GM12878 (cell line): ENCODE measurements at regions not wholly inside any gene's neighbourhood (a gene's known extent, or its start where the extent isn't known, plus 50 kb on each side); places are given as distances from the start of the nearest gene placed in this dataset.

Source experiments
- ATAC-seq: fragments of 200-7000 bp; cut with Tn5 transposase; 3 replicates; pipeline ENCODE4 v1.9.1; 2020; ENCODE audit warnings: mild to moderate bottlenecking, moderate library complexity
- BruUV-seq: library from RNA; stranded (reverse); fragments of 400-500 nt; replicated peaks from 2 replicates; lab custom pipeline; 2021; lab: Mats Ljungman, UMichigan
- CTCF ChIA-PET: fragments of 300-600 bp; sonication (Branson Sonifier 250); formaldehyde crosslinking; extraction: SDS; loops from one replicate; lab custom pipeline; 2021; ENCODE audit warnings: inconsistent platforms; lab: Yijun Ruan, JAX
- POLR2A ChIA-PET: fragments of 350-600 bp; formaldehyde crosslinking; extraction: SDS; loops from one replicate; lab custom pipeline; 2021; ENCODE audit warnings: inconsistent platforms; lab: Charles Lee
- RAD21 ChIA-PET: fragments of 300-600 bp; sonication (Branson Sonifier 250); formaldehyde crosslinking; loops from one replicate; lab custom pipeline; 2023; ENCODE audit warnings: antibody characterized with exemption; ENCODE audit not compliant: unreplicated experiment; lab: Charles Lee
- SMC1A ChIA-PET: fragments of 300-600 bp; sonication (Branson Sonifier 250); formaldehyde crosslinking; loops from one replicate; lab custom pipeline; 2023; ENCODE audit not compliant: unreplicated experiment, uncharacterized antibody; lab: Charles Lee
- DNase-seq: peaks from one replicate; pipeline ENCODE4 v3.0.0-alpha.2; 2011; ENCODE audit warnings: low read depth, low spot score
- FAIRE-seq: peaks from 3 replicates; lab custom pipeline; 2011; peaks lifted over from hg19 to GRCh38; lab: Jason Lieb, UNC
- H2AFZ ChIP-seq: 2 replicates; pipeline ENCODE4 v1.6.0; 2011; ENCODE audit warnings: low read depth, low read length, control low read depth; ENCODE audit not compliant: control insufficient read depth
- H3K27ac ChIP-seq: 2 replicates; pipeline ENCODE4 v1.5.1; 2011; ENCODE audit warnings: control low read depth; ENCODE audit not compliant: control insufficient read depth, insufficient read depth
- H3K27me3 ChIP-seq, 2 experiments: replicated peaks in 1 of 2; 2 replicates each; pipeline versions ENCODE4 v1.6.0 to v1.6.1; 2011; ENCODE audit warnings: low read length in 1 of 2; ENCODE audit not compliant: control insufficient read depth in 2 of 2, insufficient read depth in 2 of 2
- H3K36me3 ChIP-seq, 2 experiments: 2 replicates each; pipeline ENCODE4 v1.5.1; 2011; ENCODE audit warnings: low read length in 1 of 2; ENCODE audit not compliant: control insufficient read depth in 2 of 2, insufficient read depth in 2 of 2
- H3K4me1 ChIP-seq: 2 replicates; pipeline ENCODE4 v1.6.1; 2011; ENCODE audit warnings: mild to moderate bottlenecking, low read length, moderate library complexity, mixed read lengths; ENCODE audit not compliant: control insufficient read depth, insufficient read depth
- H3K4me2 ChIP-seq: 2 replicates; pipeline ENCODE4 v1.6.0; 2011; ENCODE audit warnings: control low read depth; ENCODE audit not compliant: control insufficient read depth, insufficient read depth
- H3K4me3 ChIP-seq: fragments of 200-600 bp; sonication (generic); 2 replicates; pipeline ENCODE4 v1.5.1; 2016
- H3K79me2 ChIP-seq: 2 replicates; pipeline ENCODE4 v1.6.0; 2011; ENCODE audit warnings: low read length; ENCODE audit not compliant: control insufficient read depth, insufficient read depth
- H3K9ac ChIP-seq: 2 replicates; pipeline ENCODE4 v1.8.0; 2011; ENCODE audit warnings: low read length, control low read depth, mixed read lengths; ENCODE audit not compliant: control insufficient read depth, insufficient read depth
- H3K9me3 ChIP-seq: replicated peaks from 3 replicates; pipeline ENCODE4 v1.5.1; 2011; ENCODE audit warnings: mild to moderate bottlenecking, low read length; ENCODE audit not compliant: control insufficient read depth, insufficient read depth
- H4K20me1 ChIP-seq: 2 replicates; pipeline ENCODE4 v1.6.0; 2011; ENCODE audit not compliant: control insufficient read depth, insufficient read depth
- BCLAF1 ChIP-seq: fragments of 450-650 bp; IDR thresholded peaks from 2 replicates; pipeline ENCODE4 v1.6.1; 2017; ENCODE audit warnings: antibody characterized with exemption, mild to moderate bottlenecking, moderate library complexity
- IRF4 ChIP-seq: IDR thresholded peaks from 2 replicates; pipeline ENCODE4 v1.6.1; 2011; ENCODE audit warnings: low read depth, low read length
- KDM1A ChIP-seq: fragments of 200-600 bp; sonication (generic); IDR thresholded peaks from 2 replicates; pipeline ENCODE4 v1.6.1; 2016; ENCODE audit warnings: borderline replicate concordance
- MEF2B ChIP-seq: fragments of 450-650 bp; IDR thresholded peaks from 2 replicates; pipeline ENCODE4 v1.6.1; 2018; ENCODE audit warnings: mild to moderate bottlenecking, moderate library complexity; ENCODE audit not compliant: partially characterized antibody, poor library complexity, severe bottlenecking
- MYB ChIP-seq: fragments of 150-350 bp; IDR thresholded peaks from 2 replicates; pipeline ENCODE4 v1.6.1; 2014; ENCODE audit warnings: mild to moderate bottlenecking, low read depth, low read length, borderline replicate concordance
- NFXL1 ChIP-seq: fragments of 450-650 bp; IDR thresholded peaks from 2 replicates; pipeline ENCODE4 v1.6.1; 2017; ENCODE audit warnings: antibody characterized with exemption, mild to moderate bottlenecking, borderline replicate concordance
- POLR2AphosphoS2 ChIP-seq: IDR thresholded peaks from 2 replicates; pipeline ENCODE4 v1.6.1; 2011; ENCODE audit warnings: low read depth, mild to moderate bottlenecking, low read length, improper control_type of control experiment, moderate library complexity
- SIX5 ChIP-seq: IDR thresholded peaks from 2 replicates; pipeline ENCODE4 v1.6.1; 2011; ENCODE audit warnings: mild to moderate bottlenecking, low read depth, low read length, moderate library complexity; ENCODE audit not compliant: severe bottlenecking
- STAT3 ChIP-seq: IDR thresholded peaks from 2 replicates; pipeline ENCODE4 v1.6.1; 2011; ENCODE audit warnings: low read depth, low read length, improper control_type of control experiment
- ZBTB33 ChIP-seq: fragments of 450-650 bp; IDR thresholded peaks from 2 replicates; pipeline ENCODE4 v1.6.1; 2017; ENCODE audit warnings: mild to moderate bottlenecking
- ZSCAN29 ChIP-seq: fragments of 450-650 bp; IDR thresholded peaks from 2 replicates; pipeline ENCODE4 v1.6.1; 2017; ENCODE audit warnings: mild to moderate bottlenecking, moderate library complexity
- WGBS: methylation state at CpG from one replicate; pipeline ENCODE4 v1.1.6; 2016; ENCODE audit warnings: low lambda C conversion rate; ENCODE audit not compliant: insufficient replicate concordance, insufficient coverage; ENCODE audit errors: missing lambda C conversion rate; 5-methylcytosine and 5-hydroxymethylcytosine counted together
- in situ Hi-C: fragments of 300-500 bp; cut with MboI; formaldehyde crosslinking; loops from 9 replicates; pipeline ENCODE4 v1.14.3; 2018; ENCODE audit warnings: mixed read lengths
- intact Hi-C: fragments of 100-400 bp; cut with micrococcal nuclease; formaldehyde crosslinking; loops from one replicate; pipeline ENCODE4 v1.14.2; 2022; ENCODE audit not compliant: unreplicated experiment

- no peaks in the 10 kb centered on the region for H3K4me1 ChIP-seq
- intact Hi-C loops (no loop called here), in situ Hi-C loops (no loop called here)
- no peak for ATAC-seq
- H4K20me1 ChIP-seq, result no peaks in the 10 kb centered on the region
- H3K27me3 ChIP-seq, result no peaks in the 10 kb centered on the region
- DNase-seq, result no peak
- no peaks in the 10 kb centered on the region for H3K9me3 ChIP-seq
- ChIA-PET SMC1A (no interaction called here), POLR2A (no interaction called here), RAD21 (no interaction called here), CTCF (no interaction called here)
- no peaks in the 10 kb centered on the region for H3K79me2 ChIP-seq
- no peak overlapping the region for H3K27ac ChIP-seq
- WGBS, result 0% methylated on average over 6 of the region's 6 CpGs
- no peak overlapping the region for H3K4me3 ChIP-seq
- no TSS peak for BruUV-seq
- no peak overlapping the region for H2AFZ ChIP-seq
- no peak for FAIRE-seq
- no peak overlapping the region for H3K9ac ChIP-seq
- no peak for TF ChIP-seq SIX5
- TF ChIP-seq MEF2B, result no peak
- TF ChIP-seq BCLAF1, result no peak
- no peak for TF ChIP-seq KDM1A
- no peak for TF ChIP-seq NFXL1
- no peak for TF ChIP-seq POLR2AphosphoS2
- no peak for TF ChIP-seq IRF4
- no peak for TF ChIP-seq MYB
- TF ChIP-seq ZBTB33, result no peak
- no peak for TF ChIP-seq ZSCAN29
- TF ChIP-seq STAT3, result no peak
- no peaks in the 10 kb centered on the region for H3K36me3 ChIP-seq
- H3K4me2 ChIP-seq, result no peak overlapping the region
Measured at GRCh38 chr7:42456267-42456666, 219.3 kb upstream of the GLI3 start.
